COLO668 (cell line): ENCODE measurements at regions not wholly inside any gene's neighbourhood (a gene's known extent, or its start where the extent isn't known, plus 50 kb on each side); places are given as distances from the start of the nearest gene placed in this dataset.

Experiments
- DNase-seq: peaks from one replicate; lab custom pipeline; 2025; ENCODE audit not compliant: unreplicated experiment; lab: John Stamatoyannopoulos, UW

DNA sequence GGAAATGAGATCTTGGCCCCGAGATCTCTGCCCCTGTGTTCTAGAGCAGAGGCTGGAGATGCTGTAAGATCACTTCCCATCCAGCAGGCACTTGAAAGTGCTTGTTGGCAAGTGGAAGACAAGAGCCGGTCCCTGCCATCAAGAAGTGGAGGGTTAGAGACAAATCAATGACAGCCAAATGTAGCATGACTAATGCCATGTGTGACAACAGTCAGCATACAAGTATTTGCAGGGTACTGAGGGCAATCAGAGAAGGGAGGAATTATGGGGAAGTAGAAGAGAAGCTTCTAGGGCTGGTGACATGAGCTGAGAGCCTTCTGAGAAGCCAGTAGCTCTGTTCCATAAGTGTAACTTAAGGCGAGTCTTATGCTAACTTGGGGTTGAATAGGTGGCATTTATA lies 58.6 kb downstream of the TMEM17 start:
- DNase-seq = no peak

DNA sequence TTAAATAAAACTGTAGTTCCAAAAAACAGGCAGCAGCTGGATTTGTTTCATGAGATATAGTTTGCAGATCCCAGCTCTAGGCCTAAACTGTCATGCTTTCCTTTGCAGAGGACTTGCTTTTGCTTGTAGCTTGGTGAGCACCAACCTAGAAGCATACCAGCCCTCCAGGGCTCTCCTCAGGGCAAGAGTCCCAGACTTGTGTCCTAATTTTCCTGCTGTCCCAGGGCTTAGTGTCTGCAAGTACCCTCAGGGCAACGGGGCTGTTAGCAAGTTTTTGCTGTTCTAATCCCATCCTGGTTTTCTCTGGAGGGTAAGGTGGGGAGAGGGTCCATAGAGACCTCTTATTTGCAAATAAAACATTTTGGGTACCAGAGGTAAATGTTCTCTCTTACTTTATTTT lies 59.5 kb downstream of the TMEM17 start:
- no peak for DNase-seq

DNA sequence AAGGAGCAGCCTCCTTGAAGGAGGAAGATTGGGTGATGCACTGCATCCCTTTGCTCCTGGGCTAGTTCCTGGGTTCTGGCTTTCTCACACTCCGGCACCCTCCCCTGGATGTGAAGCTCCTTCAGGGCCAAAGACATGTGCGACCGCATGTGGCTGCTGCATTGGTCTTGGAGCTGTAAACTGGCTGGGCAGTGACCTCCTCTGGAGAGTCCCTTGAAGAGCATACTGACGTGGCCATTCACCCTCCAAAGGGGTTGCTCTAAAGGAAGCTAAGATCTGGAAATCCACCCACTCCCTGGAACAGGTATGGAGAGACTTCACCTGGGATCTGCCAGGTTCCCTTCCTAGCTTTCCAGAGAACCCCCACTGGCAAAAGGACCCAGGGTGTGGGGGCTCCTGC lies 62.1 kb downstream of the TMEM17 start:
- DNase-seq = no peak

GRCh38 chr2:62443471-62443870 lies 62.5 kb downstream of the TMEM17 start:
- DNase-seq = no peak

DNA sequence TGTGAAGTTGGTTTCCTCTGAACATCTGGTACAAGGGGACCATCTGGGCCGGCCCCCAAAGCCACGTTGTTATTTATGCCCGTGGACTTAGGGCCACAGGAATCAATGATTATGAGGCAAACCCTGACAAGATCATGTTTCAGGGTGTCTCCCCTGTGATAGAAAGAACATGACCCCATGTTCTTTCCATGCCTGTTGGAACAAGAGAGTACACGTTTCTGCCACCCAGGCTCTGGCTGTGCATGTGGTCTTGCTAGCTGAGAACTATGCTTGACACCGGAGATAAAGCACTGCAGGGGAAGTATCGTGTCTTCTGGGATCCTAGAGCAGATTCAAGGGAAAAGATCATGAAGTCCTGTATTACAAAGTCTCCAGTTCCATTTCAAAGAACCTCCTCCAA lies 64.2 kb downstream of the TMEM17 start:
- DNase-seq = no peak

GRCh38 chr2:62441421-62441820 lies 64.6 kb downstream of the TMEM17 start:
- no peak for DNase-seq

DNA sequence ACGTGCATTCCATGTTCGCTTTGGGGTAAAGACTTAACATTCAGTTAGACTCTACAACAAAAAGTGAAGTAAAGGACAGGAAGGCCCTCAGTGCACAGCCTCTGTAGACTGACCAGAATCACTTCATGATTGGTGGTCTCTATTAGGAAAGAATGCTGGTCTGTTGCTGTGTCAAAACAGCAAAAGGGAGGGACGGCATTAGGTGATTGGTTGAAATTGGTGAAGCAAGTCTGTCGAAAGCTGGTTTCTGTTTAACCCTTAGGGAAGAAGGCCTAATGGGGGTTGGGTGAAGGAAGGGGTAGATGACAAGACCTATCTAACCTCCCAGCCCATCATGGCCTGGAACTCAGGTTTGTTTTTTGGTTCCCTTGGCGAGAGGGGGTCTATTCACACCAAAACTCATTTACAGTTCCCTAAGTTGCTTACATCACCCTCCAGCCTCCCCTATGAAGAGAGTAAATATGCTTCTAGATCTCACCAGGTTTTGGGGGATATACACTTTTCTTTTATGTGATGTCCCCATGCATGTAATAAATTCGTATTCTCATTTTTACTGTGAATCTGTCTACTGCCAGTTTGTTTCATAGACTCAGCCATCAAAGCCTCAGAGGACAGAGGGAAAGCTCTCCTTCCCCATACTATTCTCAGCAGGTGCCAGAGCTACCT lies 65.6 kb downstream of the TMEM17 start:
- DNase-seq = no peak

- DNase-seq = no peak
Measured at GRCh38 chr2:62439425-62439824, 66.6 kb downstream of the TMEM17 start.

DNA sequence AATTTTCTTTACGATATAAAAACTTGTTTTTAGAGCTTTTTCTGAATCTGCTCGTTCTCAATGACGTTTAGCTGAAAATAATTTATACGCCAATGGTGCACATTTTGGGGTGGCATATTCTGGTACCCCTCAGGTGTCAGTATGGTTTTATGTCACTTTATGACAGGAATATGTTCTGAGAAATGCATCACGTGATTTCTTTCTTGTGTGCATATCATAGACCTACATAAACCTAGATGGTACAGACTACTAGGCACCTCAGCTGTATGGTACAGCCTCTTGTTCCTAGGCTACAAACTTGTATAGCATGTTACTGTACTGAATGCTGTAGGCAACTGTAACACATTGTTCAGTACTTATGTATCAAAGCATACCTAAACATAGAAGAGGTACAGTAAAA lies 68.2 kb downstream of the TMEM17 start:
- no peak for DNase-seq

GRCh38 chr2:62435720-62436119 lies 70.3 kb downstream of the TMEM17 start:
- no peak for DNase-seq

GRCh38 chr2:62432407-62432806 lies 73.6 kb downstream of the TMEM17 start:
- DNase-seq = no peak

- no peak for DNase-seq
Measured at GRCh38 chr2:62431512-62431911, 74.5 kb downstream of the TMEM17 start.

- DNase-seq = no peak
Measured at GRCh38 chr2:62430146-62430545, 75.8 kb downstream of the TMEM17 start.

GRCh38 chr2:62427146-62427545 lies 78.8 kb downstream of the TMEM17 start:
- DNase-seq = no peak

DNA sequence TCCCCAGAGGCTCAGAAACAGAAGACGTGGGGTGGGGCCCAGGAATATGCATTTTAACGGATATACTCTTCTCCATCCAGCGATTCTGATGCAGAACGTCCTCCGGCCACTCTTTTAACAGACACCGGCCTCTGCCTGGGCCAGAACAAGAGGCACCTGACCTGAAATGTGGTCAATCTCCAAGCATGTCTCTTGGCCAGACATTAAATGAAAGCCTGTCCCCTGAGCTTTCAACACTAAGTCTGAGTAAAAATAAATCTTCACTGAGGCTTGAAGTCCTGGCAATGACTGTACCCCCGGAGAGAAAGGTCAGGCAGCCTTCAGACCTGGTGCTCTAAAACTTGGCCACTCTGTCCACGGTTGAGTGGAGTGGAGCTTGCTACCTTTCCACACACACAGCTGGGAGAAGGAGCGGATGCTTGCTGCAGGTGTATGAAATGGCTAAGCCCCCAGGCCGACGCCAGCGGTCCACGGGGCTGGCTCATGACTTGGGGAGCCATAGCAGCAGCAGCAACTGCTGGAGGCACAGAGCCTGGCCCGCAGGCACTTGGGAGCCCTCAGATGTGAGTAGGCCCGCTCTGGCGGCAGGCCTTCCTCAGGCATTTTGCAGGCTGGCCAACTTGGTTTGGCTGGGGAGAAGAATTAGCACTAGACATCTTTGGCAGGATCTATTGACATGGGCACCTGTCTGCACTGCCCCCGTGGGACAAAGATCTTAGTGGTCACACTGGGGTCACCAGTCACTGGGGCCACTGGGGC lies 79.7 kb downstream of the TMEM17 start:
- no peak for DNase-seq

DNA sequence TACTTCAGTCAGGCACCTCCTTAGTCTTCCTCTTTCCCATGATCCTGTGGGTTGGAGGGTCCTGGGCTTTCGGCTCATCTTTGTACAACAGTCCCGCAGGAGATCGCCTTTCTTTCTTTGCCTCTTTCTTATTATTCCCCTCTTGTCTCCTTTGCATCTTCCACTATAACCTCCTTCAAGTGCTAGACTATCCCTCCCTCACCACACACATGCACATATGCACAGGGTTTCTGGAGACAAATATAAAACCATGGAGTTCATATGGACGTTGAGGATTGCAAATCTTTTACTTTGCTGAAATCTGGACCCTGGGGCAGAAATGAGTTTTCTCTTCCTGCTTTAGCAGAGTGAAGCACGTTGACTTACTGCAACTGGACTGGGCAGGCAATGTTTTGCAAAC lies 80.3 kb downstream of the TMEM17 start:
- no peak for DNase-seq

GRCh38 chr2:62424899-62425298 lies 81.1 kb downstream of the TMEM17 start:
- no peak for DNase-seq

DNA sequence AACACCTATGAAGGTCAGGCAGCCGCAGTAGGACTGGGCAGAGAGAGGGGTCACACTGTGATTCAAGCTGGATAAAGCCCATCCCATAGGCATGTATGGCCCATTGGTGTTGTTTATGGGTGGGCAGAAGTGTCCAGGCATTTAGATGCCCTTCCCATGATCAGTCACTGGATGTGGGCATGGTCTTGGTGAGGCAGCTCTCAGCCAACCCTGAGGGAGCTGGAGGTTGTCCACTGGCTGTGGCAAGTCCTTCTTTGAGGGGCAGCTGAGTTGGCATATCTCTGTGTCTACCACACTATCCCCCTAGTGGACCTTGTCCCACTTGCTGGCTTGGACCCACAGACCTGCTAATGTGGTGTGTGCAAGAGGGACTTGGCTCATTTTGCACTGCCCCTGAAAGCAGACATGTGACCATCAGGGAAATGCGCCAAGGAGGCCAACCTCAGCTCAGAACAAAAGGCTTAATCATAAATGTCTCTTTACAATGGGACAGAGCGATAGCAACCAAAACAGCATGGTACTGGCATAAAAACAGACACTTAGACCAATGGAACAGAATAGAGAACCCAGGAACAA lies 82.0 kb downstream of the TMEM17 start:
- DNase-seq = no peak

DNA sequence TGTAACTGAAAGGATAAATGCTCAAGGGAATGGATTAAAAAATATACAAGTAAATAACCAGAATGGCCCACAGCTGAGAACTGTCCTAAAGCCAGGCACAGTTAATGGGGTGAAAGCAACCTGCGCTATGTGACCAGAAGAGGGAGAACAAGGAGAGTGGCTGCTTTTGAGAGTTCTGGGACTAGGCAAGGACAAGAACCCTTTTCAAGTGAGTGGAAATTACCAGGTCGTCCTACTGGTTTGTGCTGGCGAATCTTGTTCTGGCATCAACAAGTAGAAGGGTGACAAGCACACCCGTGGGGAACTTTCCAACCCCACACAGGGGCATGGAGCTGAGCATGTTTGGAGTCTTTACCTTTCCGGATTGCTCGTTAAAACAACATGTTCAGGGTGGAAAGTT lies 82.8 kb downstream of the TMEM17 start:
- DNase-seq = no peak

- no peak for DNase-seq
Measured at GRCh38 chr2:62415518-62415917, 90.5 kb downstream of the TMEM17 start.

DNA sequence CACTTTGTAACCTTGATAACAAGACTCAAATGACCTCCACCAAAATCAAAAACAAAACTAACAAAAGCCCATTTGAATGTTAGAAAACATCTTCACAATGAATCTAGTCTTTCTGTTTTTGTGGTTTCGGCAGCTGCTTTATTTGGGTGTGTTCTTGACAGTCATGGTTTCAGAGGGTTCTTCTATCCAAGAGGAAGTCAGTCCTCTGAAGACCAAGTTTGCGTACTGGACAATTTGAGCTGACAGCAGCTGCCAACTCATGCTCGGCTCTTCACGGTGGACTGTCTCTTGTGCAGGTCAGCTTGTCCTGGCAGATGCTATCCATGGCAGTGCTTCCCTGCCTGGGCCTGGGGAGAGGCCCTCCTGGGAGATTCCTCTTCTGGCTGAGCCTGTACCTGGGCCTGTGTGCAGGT lies 91.0 kb downstream of the TMEM17 start:
- DNase-seq = no peak

GRCh38 chr2:62413116-62413663 lies 92.8 kb downstream of the TMEM17 start:
- no peak for DNase-seq
